Glutamatergic neuron (in vitro differentiated cells): ENCODE measurements at regions not wholly inside any gene's neighbourhood (a gene's known extent, or its start where the extent isn't known, plus 50 kb on each side); places are given as distances from the start of the nearest gene placed in this dataset.

ENCODE experiments used
- DNase-seq: peaks from one replicate; pipeline ENCODE4 v3.0.0; 2022
- H3K27ac Mint-ChIP-seq: one replicate; pipeline ENCODE4 v1.8.0; 2020; ENCODE audit warnings: mild to moderate bottlenecking, mixed read lengths, inconsistent platforms; ENCODE audit not compliant: unreplicated experiment
- H3K27me3 Mint-ChIP-seq: one replicate; pipeline ENCODE4 v1.8.0; 2020; ENCODE audit warnings: mild to moderate bottlenecking, moderate library complexity, mixed read lengths, inconsistent platforms; ENCODE audit not compliant: unreplicated experiment
- H3K36me3 Mint-ChIP-seq: one replicate; pipeline ENCODE4 v1.8.0; 2020; ENCODE audit warnings: mild to moderate bottlenecking, mixed read lengths, inconsistent platforms; ENCODE audit not compliant: unreplicated experiment
- H3K4me1 Mint-ChIP-seq: one replicate; pipeline ENCODE4 v1.8.0; 2020; ENCODE audit warnings: mild to moderate bottlenecking, low read depth, mixed read lengths, inconsistent platforms; ENCODE audit not compliant: unreplicated experiment
- H3K4me3 Mint-ChIP-seq: one replicate; pipeline ENCODE4 v1.8.0; 2020; ENCODE audit warnings: mild to moderate bottlenecking, mixed read lengths, inconsistent platforms; ENCODE audit not compliant: unreplicated experiment
- H3K9me3 Mint-ChIP-seq: one replicate; pipeline ENCODE4 v1.8.0; 2020; ENCODE audit warnings: mild to moderate bottlenecking, moderate library complexity, mixed read lengths, inconsistent platforms; ENCODE audit not compliant: unreplicated experiment
- TF ChIP-seq, protein P1 (sequence below): fragments of 200-600 bp; sonication (generic); IDR thresholded peaks from one replicate; pipeline ENCODE4 v1.5.0; 2021; ENCODE audit not compliant: partially characterized antibody, unreplicated experiment

DNA sequence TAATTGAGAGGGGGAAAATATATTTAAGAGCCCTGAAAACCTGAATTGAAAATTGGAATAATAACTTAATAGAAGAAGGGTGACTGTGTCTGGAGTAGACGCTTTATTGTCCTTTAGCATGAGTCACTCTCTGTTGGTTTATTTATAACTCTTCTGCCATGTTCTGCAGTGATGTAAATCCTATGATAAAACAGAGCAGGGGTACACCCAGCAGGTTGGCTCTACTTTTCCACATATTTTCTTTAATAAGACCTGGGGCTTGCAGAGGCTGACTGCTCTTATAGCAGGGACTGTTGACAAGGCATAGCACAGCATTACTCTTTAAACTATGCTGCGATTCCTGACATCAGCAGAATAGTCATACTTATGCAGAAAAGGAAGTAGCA, 389.9 kb upstream of the PCDH9 start:
- Mint-ChIP-seq H3K4me3 (no peak overlapping the region), H3K27ac (no peak overlapping the region), H3K4me1 (no peaks in the 10 kb centered on the region), H3K27me3 (no peaks in the 10 kb centered on the region), H3K9me3 (no peaks in the 10 kb centered on the region), H3K36me3 (no peaks in the 10 kb centered on the region)
- TF ChIP-seq, protein P1, sequence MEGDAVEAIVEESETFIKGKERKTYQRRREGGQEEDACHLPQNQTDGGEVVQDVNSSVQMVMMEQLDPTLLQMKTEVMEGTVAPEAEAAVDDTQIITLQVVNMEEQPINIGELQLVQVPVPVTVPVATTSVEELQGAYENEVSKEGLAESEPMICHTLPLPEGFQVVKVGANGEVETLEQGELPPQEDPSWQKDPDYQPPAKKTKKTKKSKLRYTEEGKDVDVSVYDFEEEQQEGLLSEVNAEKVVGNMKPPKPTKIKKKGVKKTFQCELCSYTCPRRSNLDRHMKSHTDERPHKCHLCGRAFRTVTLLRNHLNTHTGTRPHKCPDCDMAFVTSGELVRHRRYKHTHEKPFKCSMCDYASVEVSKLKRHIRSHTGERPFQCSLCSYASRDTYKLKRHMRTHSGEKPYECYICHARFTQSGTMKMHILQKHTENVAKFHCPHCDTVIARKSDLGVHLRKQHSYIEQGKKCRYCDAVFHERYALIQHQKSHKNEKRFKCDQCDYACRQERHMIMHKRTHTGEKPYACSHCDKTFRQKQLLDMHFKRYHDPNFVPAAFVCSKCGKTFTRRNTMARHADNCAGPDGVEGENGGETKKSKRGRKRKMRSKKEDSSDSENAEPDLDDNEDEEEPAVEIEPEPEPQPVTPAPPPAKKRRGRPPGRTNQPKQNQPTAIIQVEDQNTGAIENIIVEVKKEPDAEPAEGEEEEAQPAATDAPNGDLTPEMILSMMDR = no peak
- DNase-seq = no peak

GRCh38 chr13:67619351-67619994, 389.3 kb upstream of the PCDH9 start:
- Mint-ChIP-seq H3K27ac (no peak overlapping the region), H3K27me3 (no peaks in the 10 kb centered on the region), H3K4me1 (no peaks in the 10 kb centered on the region), H3K4me3 (no peak overlapping the region), H3K36me3 (no peaks in the 10 kb centered on the region), H3K9me3 (no peaks in the 10 kb centered on the region)
- DNase-seq = no peak
- TF ChIP-seq, protein P1 = no peak

- H3K36me3 Mint-ChIP-seq = no peaks in the 10 kb centered on the region
- H3K4me3 Mint-ChIP-seq = no peak overlapping the region
- TF ChIP-seq, protein P1 = no peak
- H3K27me3 Mint-ChIP-seq = no peaks in the 10 kb centered on the region
- H3K4me1 Mint-ChIP-seq = no peaks in the 10 kb centered on the region
- H3K9me3 Mint-ChIP-seq = no peaks in the 10 kb centered on the region
- no peak for DNase-seq
- H3K27ac Mint-ChIP-seq = no peak overlapping the region
Observed at GRCh38 chr13:67614579-67614978, 384.4 kb upstream of the PCDH9 start.

- Mint-ChIP-seq H3K36me3 (no peaks in the 10 kb centered on the region), H3K9me3 (no peaks in the 10 kb centered on the region)
Observed at GRCh38 chr13:67614013-67614412, 383.9 kb upstream of the PCDH9 start.

DNA sequence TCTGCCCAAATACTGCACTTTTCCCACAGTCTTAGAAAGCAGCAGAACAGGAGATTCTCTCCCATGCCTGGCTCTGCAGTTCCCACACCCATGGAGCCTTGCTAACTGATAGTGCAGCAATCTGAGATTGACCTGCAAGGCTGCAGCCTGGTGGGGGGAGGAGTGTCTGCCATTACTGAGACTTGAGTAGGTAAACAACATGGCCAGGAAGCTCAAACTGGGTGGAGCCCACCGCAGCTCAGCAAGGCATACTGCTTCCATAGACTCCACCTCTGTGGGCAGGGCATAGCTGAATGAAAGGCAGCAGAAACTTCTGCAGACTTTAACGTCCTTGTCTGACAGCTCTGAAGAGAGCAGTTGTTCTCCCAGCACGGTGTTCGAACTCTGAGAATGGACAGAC, 358.5 kb upstream of the PCDH9 start:
- no peaks in the 10 kb centered on the region for H3K36me3 Mint-ChIP-seq
- no peak for DNase-seq

More at GRCh38 chr13:67614013-67614412, 383.9 kb upstream of the PCDH9 start:
- no peak overlapping the region for H3K4me3 Mint-ChIP-seq
- no peaks in the 10 kb centered on the region for H3K27me3 Mint-ChIP-seq
- TF ChIP-seq, protein P1 = no peak
- no peaks in the 10 kb centered on the region for H3K4me1 Mint-ChIP-seq
- H3K27ac Mint-ChIP-seq = no peak overlapping the region
- no peak for DNase-seq

More for the DNA sequence above, 358.5 kb upstream of the PCDH9 start:
- H3K9me3 Mint-ChIP-seq = no peaks in the 10 kb centered on the region
- no peak overlapping the region for H3K27ac Mint-ChIP-seq
- H3K27me3 Mint-ChIP-seq = peaks cover 2% of the 10 kb centered on the region
- TF ChIP-seq, protein P1 = no peak
- H3K4me3 Mint-ChIP-seq = no peak overlapping the region
- no peaks in the 10 kb centered on the region for H3K4me1 Mint-ChIP-seq
